Neural progenitor cell (in vitro differentiated cells): ENCODE measurements at regions not wholly inside any gene's neighbourhood (a gene's known extent, or its start where the extent isn't known, plus 50 kb on each side); places are given as distances from the start of the nearest gene placed in this dataset.

Source experiments
- CTCF ChIP-seq: fragments of 200-600 bp; sonication (generic); IDR thresholded peaks from 2 replicates; pipeline ENCODE4 v1.5.1; 2017; ENCODE audit warnings: antibody characterized with exemption, mild to moderate bottlenecking
- EZH2 ChIP-seq: fragments of 200-600 bp; sonication (generic); IDR thresholded peaks from 2 replicates; pipeline ENCODE4 v1.6.1; 2017; ENCODE audit warnings: antibody characterized with exemption, mild to moderate bottlenecking, moderate library complexity
- EZH2phosphoT487 ChIP-seq: fragments of 200-600 bp; sonication (generic); IDR thresholded peaks from 2 replicates; pipeline ENCODE4 v1.6.1; 2017; ENCODE audit warnings: antibody characterized with exemption

- TF ChIP-seq CTCF (no peak), EZH2 (no peak), EZH2phosphoT487 (no peak)
These were observed 215.6 kb upstream of the SHH start for GRCh38 chr7:156027821-156028220.
